ENCODE measurements at regions not wholly inside any gene's neighbourhood (a gene's known extent, or its start where the extent isn't known, plus 50 kb on each side); places are given as distances from the start of the nearest gene placed in this dataset.
A peak's percentile ranks its signal among the peaks of the same experiment; 100 is the strongest.

GRCh38 chr5:165258197-165258771 lies 1752.9 kb downstream of the MAT2B start:
- Histone ChIP-seq H3K36me3 (ENCODE audit: insufficient read depth, low read length) (no peaks in the 10 kb centered on the region), H3K27me3 (ENCODE audit: insufficient read depth, low read length) (no peaks in the 10 kb centered on the region), H2AFZ (ENCODE audit: low read depth, low read length) (peak overlapping the region; percentile 12), H3K9me3 (ENCODE audit: low read length) (peaks cover 2% of the 10 kb centered on the region), H3K4me3 (ENCODE audit: low read length) (no peak overlapping the region), H3K4me1 (ENCODE audit: insufficient read depth, low read length) (peaks cover 8% of the 10 kb centered on the region)

- Histone ChIP-seq H3K9me3 (ENCODE audit: low read length) (peaks cover 2% of the 10 kb centered on the region), H3K27me3 (ENCODE audit: insufficient read depth, low read length) (no peaks in the 10 kb centered on the region), H3K4me3 (ENCODE audit: low read length) (no peak overlapping the region), H2AFZ (ENCODE audit: low read depth, low read length) (no peak overlapping the region), H3K4me1 (ENCODE audit: insufficient read depth, low read length) (peaks cover 8% of the 10 kb centered on the region), H3K36me3 (ENCODE audit: insufficient read depth, low read length) (no peaks in the 10 kb centered on the region)
Measured at GRCh38 chr5:165260426-165260825, 1755.0 kb downstream of the MAT2B start.

- no peaks in the 10 kb centered on the region for H3K27me3 ChIP-seq (ENCODE audit: insufficient read depth, low read length)
- no peak overlapping the region for H3K4me3 ChIP-seq (ENCODE audit: low read length)
- peaks cover 2% of the 10 kb centered on the region for H3K9me3 ChIP-seq (ENCODE audit: low read length)
- no peaks in the 10 kb centered on the region for H3K36me3 ChIP-seq (ENCODE audit: insufficient read depth, low read length)
- no peak overlapping the region for H2AFZ ChIP-seq (ENCODE audit: low read depth, low read length)
- peaks cover under 1% of the 10 kb centered on the region for H3K4me1 ChIP-seq (ENCODE audit: insufficient read depth, low read length)
Measured at GRCh38 chr5:165263536-165263935, 1758.1 kb downstream of the MAT2B start.

GRCh38 chr5:165266939-165267338 lies 1761.5 kb downstream of the MAT2B start:
- Histone ChIP-seq H3K27me3 (ENCODE audit: insufficient read depth, low read length) (no peaks in the 10 kb centered on the region), H3K4me1 (ENCODE audit: insufficient read depth, low read length) (no peaks in the 10 kb centered on the region), H3K36me3 (ENCODE audit: insufficient read depth, low read length) (no peaks in the 10 kb centered on the region), H2AFZ (ENCODE audit: low read depth, low read length) (no peak overlapping the region), H3K9me3 (ENCODE audit: low read length) (no peaks in the 10 kb centered on the region), H3K4me3 (ENCODE audit: low read length) (no peak overlapping the region)

- no peak overlapping the region for H2AFZ ChIP-seq (ENCODE audit: low read depth, low read length)
- no peaks in the 10 kb centered on the region for H3K36me3 ChIP-seq (ENCODE audit: insufficient read depth, low read length)
- no peaks in the 10 kb centered on the region for H3K27me3 ChIP-seq (ENCODE audit: insufficient read depth, low read length)
- H3K9me3 ChIP-seq (ENCODE audit: low read length): no peaks in the 10 kb centered on the region
- no peaks in the 10 kb centered on the region for H3K4me1 ChIP-seq (ENCODE audit: insufficient read depth, low read length)
- no peak overlapping the region for H3K4me3 ChIP-seq (ENCODE audit: low read length)
Measured at GRCh38 chr5:165272436-165272835, 1767.0 kb downstream of the MAT2B start.

GRCh38 chr5:165277661-165278060 lies 1772.2 kb downstream of the MAT2B start:
- Histone ChIP-seq H3K36me3 (ENCODE audit: insufficient read depth, low read length) (no peaks in the 10 kb centered on the region), H2AFZ (ENCODE audit: low read depth, low read length) (no peak overlapping the region), H3K27me3 (ENCODE audit: insufficient read depth, low read length) (no peaks in the 10 kb centered on the region), H3K4me3 (ENCODE audit: low read length) (no peak overlapping the region), H3K4me1 (ENCODE audit: insufficient read depth, low read length) (peaks cover 4% of the 10 kb centered on the region), H3K9me3 (ENCODE audit: low read length) (no peaks in the 10 kb centered on the region)

- Histone ChIP-seq H3K36me3 (ENCODE audit: insufficient read depth, low read length) (no peaks in the 10 kb centered on the region), H3K4me3 (ENCODE audit: low read length) (no peak overlapping the region), H3K4me1 (ENCODE audit: insufficient read depth, low read length) (peaks cover 4% of the 10 kb centered on the region), H3K9me3 (ENCODE audit: low read length) (no peaks in the 10 kb centered on the region), H3K27me3 (ENCODE audit: insufficient read depth, low read length) (no peaks in the 10 kb centered on the region), H2AFZ (ENCODE audit: low read depth, low read length) (no peak overlapping the region)
Measured at GRCh38 chr5:165282491-165282890, 1777.1 kb downstream of the MAT2B start.

- H3K9me3 ChIP-seq (ENCODE audit: low read length): no peaks in the 10 kb centered on the region
- peaks cover 2% of the 10 kb centered on the region for H3K4me1 ChIP-seq (ENCODE audit: insufficient read depth, low read length)
- H2AFZ ChIP-seq (ENCODE audit: low read depth, low read length): no peak overlapping the region
- H3K36me3 ChIP-seq (ENCODE audit: insufficient read depth, low read length): no peaks in the 10 kb centered on the region
- no peaks in the 10 kb centered on the region for H3K27me3 ChIP-seq (ENCODE audit: insufficient read depth, low read length)
- no peak overlapping the region for H3K4me3 ChIP-seq (ENCODE audit: low read length)
Measured at GRCh38 chr5:165286692-165287091, 1781.3 kb downstream of the MAT2B start.

GRCh38 chr5:165290535-165290934 lies 1785.1 kb downstream of the MAT2B start:
- Histone ChIP-seq H3K4me1 (ENCODE audit: insufficient read depth, low read length) (peaks cover 2% of the 10 kb centered on the region), H3K9me3 (ENCODE audit: low read length) (no peaks in the 10 kb centered on the region), H2AFZ (ENCODE audit: low read depth, low read length) (no peak overlapping the region), H3K27me3 (ENCODE audit: insufficient read depth, low read length) (no peaks in the 10 kb centered on the region), H3K36me3 (ENCODE audit: insufficient read depth, low read length) (no peaks in the 10 kb centered on the region), H3K4me3 (ENCODE audit: low read length) (no peak overlapping the region)

- Histone ChIP-seq H3K27me3 (ENCODE audit: insufficient read depth, low read length) (no peaks in the 10 kb centered on the region), H3K4me3 (ENCODE audit: low read length) (no peak overlapping the region), H2AFZ (ENCODE audit: low read depth, low read length) (no peak overlapping the region), H3K9me3 (ENCODE audit: low read length) (no peaks in the 10 kb centered on the region), H3K4me1 (ENCODE audit: insufficient read depth, low read length) (no peaks in the 10 kb centered on the region), H3K36me3 (ENCODE audit: insufficient read depth, low read length) (no peaks in the 10 kb centered on the region)
Measured at GRCh38 chr5:165296401-165297130, 1791.1 kb downstream of the MAT2B start.

- H3K4me3 ChIP-seq (ENCODE audit: low read length): no peak overlapping the region
- no peaks in the 10 kb centered on the region for H3K27me3 ChIP-seq (ENCODE audit: insufficient read depth, low read length)
- H2AFZ ChIP-seq (ENCODE audit: low read depth, low read length): no peak overlapping the region
- H3K36me3 ChIP-seq (ENCODE audit: insufficient read depth, low read length): no peaks in the 10 kb centered on the region
- no peaks in the 10 kb centered on the region for H3K9me3 ChIP-seq (ENCODE audit: low read length)
- no peaks in the 10 kb centered on the region for H3K4me1 ChIP-seq (ENCODE audit: insufficient read depth, low read length)
Measured at GRCh38 chr5:165304193-165304827, 1798.9 kb downstream of the MAT2B start.

- no peak overlapping the region for H2AFZ ChIP-seq (ENCODE audit: low read depth, low read length)
Measured at GRCh38 chr5:165305596-165305995, 1800.2 kb downstream of the MAT2B start.

GRCh38 chr5:165309446-165309845 lies 1804.0 kb downstream of the MAT2B start:
- H3K9me3 ChIP-seq (ENCODE audit: low read length): no peaks in the 10 kb centered on the region
- no peaks in the 10 kb centered on the region for H3K27me3 ChIP-seq (ENCODE audit: insufficient read depth, low read length)
- no peak overlapping the region for H3K4me3 ChIP-seq (ENCODE audit: low read length)
- H2AFZ ChIP-seq (ENCODE audit: low read depth, low read length): no peak overlapping the region
- no peaks in the 10 kb centered on the region for H3K36me3 ChIP-seq (ENCODE audit: insufficient read depth, low read length)
- H3K4me1 ChIP-seq (ENCODE audit: insufficient read depth, low read length): no peaks in the 10 kb centered on the region

More at GRCh38 chr5:165305596-165305995, 1800.2 kb downstream of the MAT2B start:
- no peaks in the 10 kb centered on the region for H3K36me3 ChIP-seq (ENCODE audit: insufficient read depth, low read length)
- H3K4me1 ChIP-seq (ENCODE audit: insufficient read depth, low read length): no peaks in the 10 kb centered on the region
- H3K4me3 ChIP-seq (ENCODE audit: low read length): no peak overlapping the region
- H3K9me3 ChIP-seq (ENCODE audit: low read length): no peaks in the 10 kb centered on the region
- H3K27me3 ChIP-seq (ENCODE audit: insufficient read depth, low read length): no peaks in the 10 kb centered on the region

Data from neuron (in vitro differentiated cells).